GM23248 (cell line): ENCODE measurements at regions not wholly inside any gene's neighbourhood (a gene's known extent, or its start where the extent isn't known, plus 50 kb on each side); places are given as distances from the start of the nearest gene placed in this dataset.

Experiments used
- DNase-seq: peaks from one replicate; pipeline ENCODE4 v3.0.0-alpha.2; 2015
- H2AFZ ChIP-seq: fragments of 200-600 bp; sonication (generic); 2 replicates; pipeline ENCODE4 v1.6.1; 2016; ENCODE audit warnings: antibody characterized with exemption
- H3F3A ChIP-seq: fragments of 200-600 bp; sonication (generic); 2 replicates; pipeline ENCODE4 v1.6.1; 2016; ENCODE audit warnings: mild to moderate bottlenecking, antibody characterized with exemption, mixed run types; ENCODE audit not compliant: insufficient read depth
- H3K27ac ChIP-seq: fragments of 200-600 bp; sonication (generic); 2 replicates; pipeline ENCODE4 v1.5.1; 2016; ENCODE audit warnings: mild to moderate bottlenecking
- H3K27me3 ChIP-seq: fragments of 200-600 bp; sonication (generic); replicated peaks from 2 replicates; pipeline ENCODE4 v1.6.1; 2016; ENCODE audit warnings: mild to moderate bottlenecking; ENCODE audit not compliant: insufficient read depth
- H3K36me3 ChIP-seq: fragments of 200-600 bp; sonication (generic); 2 replicates; pipeline ENCODE4 v1.6.1; 2016; ENCODE audit warnings: low read depth, mild to moderate bottlenecking
- H3K4me1 ChIP-seq: fragments of 200-600 bp; sonication (generic); 2 replicates; pipeline ENCODE4 v1.6.1; 2016; ENCODE audit warnings: mild to moderate bottlenecking; ENCODE audit not compliant: insufficient read depth
- H3K4me2 ChIP-seq: fragments of 200-600 bp; sonication (generic); one replicate; pipeline ENCODE4 v1.6.1; 2016; ENCODE audit warnings: mild to moderate bottlenecking; ENCODE audit not compliant: unreplicated experiment
- H3K4me3 ChIP-seq: fragments of 200-600 bp; sonication (generic); 2 replicates; pipeline ENCODE4 v1.5.1; 2016; ENCODE audit warnings: mild to moderate bottlenecking
- H3K79me2 ChIP-seq: fragments of 200-600 bp; sonication (generic); 2 replicates; pipeline ENCODE4 v1.6.1; 2016; ENCODE audit warnings: mild to moderate bottlenecking; ENCODE audit not compliant: insufficient read depth
- H3K9ac ChIP-seq: fragments of 200-600 bp; sonication (generic); 2 replicates; pipeline ENCODE4 v1.6.1; 2016; ENCODE audit warnings: mild to moderate bottlenecking
- H3K9me2 ChIP-seq: fragments of 200-600 bp; sonication (generic); 2 replicates; pipeline ENCODE4 v1.6.1; 2016; ENCODE audit warnings: mixed run types, mild to moderate bottlenecking, moderate library complexity; ENCODE audit not compliant: insufficient read depth
- H3K9me3 ChIP-seq: fragments of 200-600 bp; sonication (generic); one replicate; pipeline ENCODE4 v1.6.1; 2017; ENCODE audit warnings: low read depth
- H4K20me1 ChIP-seq: fragments of 200-600 bp; sonication (generic); 2 replicates; pipeline ENCODE4 v1.6.0; 2016; ENCODE audit not compliant: insufficient read depth
- EZH2 ChIP-seq: fragments of 200-600 bp; sonication (generic); IDR thresholded peaks from 2 replicates; pipeline ENCODE4 v1.6.1; 2018; ENCODE audit warnings: antibody characterized with exemption, mild to moderate bottlenecking; ENCODE audit not compliant: insufficient read depth, poor library complexity, severe bottlenecking
- EZH2phosphoT487 ChIP-seq: fragments of 200-600 bp; sonication (generic); IDR thresholded peaks from 2 replicates; pipeline ENCODE4 v1.6.1; 2018; ENCODE audit warnings: antibody characterized with exemption, moderate library complexity, mild to moderate bottlenecking, low read depth; ENCODE audit not compliant: insufficient read depth
- WGBS, 2 experiments: methylation state at CpG; one replicate each; pipeline ENCODE4 v1.1.6; 2015 to 2017; ENCODE audit warnings: low lambda C conversion rate in 2 of 2, low coverage in 1 of 2; ENCODE audit errors: missing lambda C conversion rate in 2 of 2; 5-methylcytosine and 5-hydroxymethylcytosine counted together
- in situ Hi-C: fragments of 300-500 bp; cut with MboI; formaldehyde crosslinking; loops from 2 replicates; pipeline ENCODE4 v1.15.0; 2020

DNA sequence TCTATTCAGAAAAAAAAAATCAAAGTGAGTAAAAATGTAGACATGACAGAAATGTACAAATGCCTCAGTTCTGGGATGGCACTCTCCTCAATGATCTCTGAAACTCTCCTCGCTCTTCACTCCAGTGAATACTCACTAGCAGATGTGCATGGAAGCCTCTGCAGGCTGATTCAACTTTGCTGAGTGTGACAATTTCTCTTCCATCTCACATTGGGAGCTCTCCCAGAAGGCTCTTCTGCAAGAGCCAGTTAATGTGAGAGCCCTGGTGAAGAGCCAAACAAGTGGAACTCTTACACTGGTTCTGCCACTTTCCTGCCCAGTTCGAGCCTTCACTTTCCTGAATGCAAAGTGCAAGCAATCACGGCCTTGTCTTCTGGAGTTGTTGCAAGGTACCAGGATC is 147.1 kb upstream of the IRX6 start:
- H3K4me1 ChIP-seq, result no peaks in the 10 kb centered on the region
- no peak for TF ChIP-seq EZH2
- TF ChIP-seq EZH2phosphoT487, result no peak
- DNase-seq, result no peak
- no peaks in the 10 kb centered on the region for H3F3A ChIP-seq
- no peak overlapping the region for H3K4me3 ChIP-seq
- no peak overlapping the region for H2AFZ ChIP-seq
- no peaks in the 10 kb centered on the region for H3K36me3 ChIP-seq
- H3K27me3 ChIP-seq, result no peaks in the 10 kb centered on the region
- no peaks in the 10 kb centered on the region for H3K79me2 ChIP-seq
- no peak overlapping the region for H3K4me2 ChIP-seq
- WGBS, 2 experiments, result 2 to 9% methylated on average over 3 of the region's 3 CpGs
- no peaks in the 10 kb centered on the region for H3K9me3 ChIP-seq
- in situ Hi-C loops, result no loop called here
- H3K9ac ChIP-seq, result no peak overlapping the region
- no peaks in the 10 kb centered on the region for H4K20me1 ChIP-seq
- no peak overlapping the region for H3K27ac ChIP-seq
- H3K9me2 ChIP-seq, result no peaks in the 10 kb centered on the region

DNA sequence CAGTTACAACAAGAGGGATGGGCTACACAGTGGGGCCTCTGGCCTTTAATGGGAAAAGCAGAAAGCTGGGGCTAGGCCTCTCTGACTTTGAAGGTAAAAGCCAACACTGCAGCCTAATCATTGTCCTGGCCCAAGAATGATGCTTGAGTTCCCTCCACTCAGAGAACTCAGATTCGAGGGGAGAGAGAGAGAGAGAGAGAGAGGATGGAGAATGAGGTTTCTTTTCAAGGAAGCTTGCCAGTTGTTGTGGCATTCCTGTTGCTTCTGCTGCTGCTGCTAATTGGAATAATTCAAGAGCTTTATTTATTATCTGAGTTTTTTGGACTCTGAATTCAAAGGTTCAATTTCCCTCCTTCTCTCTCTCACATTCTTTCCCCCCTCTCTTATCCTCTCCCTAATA is 144.6 kb upstream of the IRX6 start:
- no peak overlapping the region for H3K4me3 ChIP-seq
- H3K27me3 ChIP-seq, result peaks cover 7% of the 10 kb centered on the region
- no peaks in the 10 kb centered on the region for H3K9me2 ChIP-seq
- DNase-seq, result no peak
- no peaks in the 10 kb centered on the region for H4K20me1 ChIP-seq
- in situ Hi-C loops, result no loop called here
- H3K4me2 ChIP-seq, result no peak overlapping the region
- H3K4me1 ChIP-seq, result no peaks in the 10 kb centered on the region
- H3K36me3 ChIP-seq, result no peaks in the 10 kb centered on the region
- no peaks in the 10 kb centered on the region for H3K79me2 ChIP-seq
- H3K9me3 ChIP-seq, result no peaks in the 10 kb centered on the region
- 0% methylated on average over 1 of the region's 1 CpG for WGBS, 2 experiments
- no peak for TF ChIP-seq EZH2phosphoT487
- no peak for TF ChIP-seq EZH2
- no peak overlapping the region for H3K9ac ChIP-seq
- no peak overlapping the region for H2AFZ ChIP-seq
- H3K27ac ChIP-seq, result no peak overlapping the region
- H3F3A ChIP-seq, result no peaks in the 10 kb centered on the region

DNA sequence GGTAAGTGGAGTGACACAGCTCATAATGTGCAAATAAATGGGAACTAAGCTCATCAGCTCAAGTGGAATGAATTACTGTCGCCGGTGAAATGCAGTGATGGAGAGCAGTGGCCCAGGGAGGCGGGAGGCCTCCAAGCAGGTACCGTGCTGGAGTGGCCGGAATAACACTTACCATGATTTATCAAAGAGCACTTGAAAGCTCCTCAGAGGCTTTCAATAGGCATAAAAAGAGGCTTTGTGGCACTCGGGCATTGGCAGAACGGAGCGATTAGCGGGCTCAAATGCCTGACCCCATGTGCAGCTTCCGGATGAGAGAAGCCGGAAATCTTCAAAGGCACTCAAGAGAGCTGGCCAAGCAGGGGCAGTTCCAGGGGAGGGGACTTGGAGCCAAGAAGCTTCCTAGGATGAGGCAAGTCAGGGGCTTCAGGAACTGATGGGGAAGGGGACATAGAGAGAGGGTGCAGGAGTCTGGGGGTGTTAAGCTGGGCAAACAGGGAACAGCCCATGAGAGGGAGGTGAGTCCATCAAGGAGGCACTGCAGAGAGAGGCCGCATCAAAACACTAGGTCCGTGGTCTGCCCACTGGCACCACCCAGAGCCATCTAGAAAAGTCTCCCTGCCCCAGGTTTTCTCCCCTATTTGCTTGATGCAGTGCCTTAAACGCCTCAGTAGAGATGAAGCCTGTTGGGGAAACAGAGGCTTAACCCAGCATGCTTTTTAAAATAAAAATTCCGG is 144.0 kb upstream of the IRX6 start:
- H3K4me1 ChIP-seq, result no peaks in the 10 kb centered on the region
- no peaks in the 10 kb centered on the region for H3K9me2 ChIP-seq
- H3K79me2 ChIP-seq, result no peaks in the 10 kb centered on the region
- no peak overlapping the region for H3K4me2 ChIP-seq
- no peak overlapping the region for H3K4me3 ChIP-seq
- no peak for TF ChIP-seq EZH2phosphoT487
- TF ChIP-seq EZH2, result no peak
- no peaks in the 10 kb centered on the region for H4K20me1 ChIP-seq
- in situ Hi-C loops, result no loop called here
- WGBS, 2 experiments, result 66 to 73% methylated on average over 15 of the region's 15 CpGs
- no peaks in the 10 kb centered on the region for H3K9me3 ChIP-seq
- H3K27me3 ChIP-seq, result peaks cover 7% of the 10 kb centered on the region
- no peaks in the 10 kb centered on the region for H3K36me3 ChIP-seq
- no peak overlapping the region for H3K27ac ChIP-seq
- DNase-seq, result no peak
- no peaks in the 10 kb centered on the region for H3F3A ChIP-seq
- no peak overlapping the region for H3K9ac ChIP-seq
- no peak overlapping the region for H2AFZ ChIP-seq

DNA sequence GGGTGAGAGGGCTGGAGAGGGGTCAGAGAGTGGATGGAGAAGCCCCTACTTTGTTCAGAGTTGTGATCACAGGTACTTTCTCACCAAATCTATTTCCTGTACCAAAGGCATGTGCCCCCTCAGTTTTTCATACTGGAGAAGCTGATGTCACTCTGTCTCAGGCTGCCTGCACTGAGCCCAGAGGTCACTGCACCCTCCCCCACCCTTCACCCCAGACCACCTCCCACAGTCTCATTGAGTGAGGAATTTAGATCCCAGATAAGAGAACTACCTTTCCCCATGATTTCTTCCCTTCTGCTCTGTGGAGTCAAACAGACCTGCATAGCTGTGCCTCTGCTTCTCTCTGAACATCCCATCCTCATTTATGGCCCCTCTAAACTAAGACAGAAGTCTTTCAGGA is 140.0 kb upstream of the IRX6 start:
- no peak overlapping the region for H2AFZ ChIP-seq
- H3K9me2 ChIP-seq, result no peaks in the 10 kb centered on the region
- no peaks in the 10 kb centered on the region for H3K36me3 ChIP-seq
- in situ Hi-C loops, result no loop called here
- no peaks in the 10 kb centered on the region for H4K20me1 ChIP-seq
- no peaks in the 10 kb centered on the region for H3K4me1 ChIP-seq
- no peaks in the 10 kb centered on the region for H3F3A ChIP-seq
- H3K9ac ChIP-seq, result no peak overlapping the region
- H3K27ac ChIP-seq, result no peak overlapping the region
- no peaks in the 10 kb centered on the region for H3K9me3 ChIP-seq
- no peak for DNase-seq
- no peak for TF ChIP-seq EZH2
- H3K79me2 ChIP-seq, result no peaks in the 10 kb centered on the region
- peaks cover 7% of the 10 kb centered on the region for H3K27me3 ChIP-seq
- H3K4me2 ChIP-seq, result no peak overlapping the region
- H3K4me3 ChIP-seq, result no peak overlapping the region

DNA sequence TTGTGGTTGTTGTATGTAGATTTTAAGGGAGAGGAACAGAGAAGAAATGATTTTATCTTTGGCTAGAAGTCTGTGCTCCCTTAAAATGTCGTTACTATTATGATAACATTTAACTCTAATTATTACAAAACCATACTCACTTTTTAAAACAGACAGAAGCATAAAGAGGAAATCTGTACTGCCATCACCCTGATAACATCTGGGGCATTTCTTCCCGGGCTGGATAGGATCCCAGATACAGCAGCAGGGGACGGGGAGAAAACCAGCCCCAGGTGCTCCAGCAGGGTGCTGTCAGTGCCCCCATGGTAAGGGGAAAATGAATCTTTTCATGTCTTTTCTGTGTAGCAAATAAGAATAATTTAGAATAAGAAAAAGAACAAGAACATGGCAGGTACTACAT is 139.4 kb upstream of the IRX6 start:
- peaks cover 7% of the 10 kb centered on the region for H3K27me3 ChIP-seq
- no peak overlapping the region for H3K9ac ChIP-seq
- H3K4me1 ChIP-seq, result no peaks in the 10 kb centered on the region
- H3K4me2 ChIP-seq, result no peak overlapping the region
- DNase-seq, result no peak
- no peak overlapping the region for H3K27ac ChIP-seq
- in situ Hi-C loops, result no loop called here
- WGBS, 2 experiments, result 6 to 11% methylated on average over 3 of the region's 3 CpGs
- no peak overlapping the region for H3K4me3 ChIP-seq
- H3F3A ChIP-seq, result no peaks in the 10 kb centered on the region
- H3K36me3 ChIP-seq, result no peaks in the 10 kb centered on the region
- H3K9me2 ChIP-seq, result no peaks in the 10 kb centered on the region
- H4K20me1 ChIP-seq, result no peaks in the 10 kb centered on the region
- H2AFZ ChIP-seq, result no peak overlapping the region
- no peaks in the 10 kb centered on the region for H3K79me2 ChIP-seq
- TF ChIP-seq EZH2phosphoT487, result no peak
- no peak for TF ChIP-seq EZH2
- H3K9me3 ChIP-seq, result no peaks in the 10 kb centered on the region
